Activated B cell treated with CpG ODN at 0.5 μM for 24 hours (primary cell): ENCODE measurements at regions not wholly inside any gene's neighbourhood (a gene's known extent, or its start where the extent isn't known, plus 50 kb on each side); places are given as distances from the start of the nearest gene placed in this dataset.

Experiments
- ATAC-seq: fragments of 200-7000 bp; cut with Tn5 transposase; one replicate; pipeline ENCODE4 v1.10.0; 2021; ENCODE audit warnings: low read depth, mild to moderate bottlenecking, moderate library complexity
- CTCF ChIA-PET: fragments of 350-600 bp; sonication (Branson Sonifier 250); formaldehyde crosslinking; loops from one replicate; lab custom pipeline; 2021; ENCODE audit warnings: antibody characterized with exemption; lab: Charles Lee
- POLR2A ChIA-PET: fragments of 350-600 bp; sonication (Branson Sonifier 250); formaldehyde crosslinking; loops from one replicate; lab custom pipeline; 2021; ENCODE audit warnings: antibody characterized with exemption; lab: Charles Lee
- DNase-seq: peaks from one replicate; pipeline ENCODE4 v3.0.0; 2022
- H3K27ac Mint-ChIP-seq: one replicate; pipeline ENCODE4 v1.8.0; 2020; ENCODE audit warnings: mixed read lengths
- H3K27me3 Mint-ChIP-seq: one replicate; pipeline ENCODE4 v1.8.0; 2021; ENCODE audit warnings: mixed read lengths
- H3K36me3 Mint-ChIP-seq: one replicate; pipeline ENCODE4 v1.8.0; 2021; ENCODE audit warnings: low read depth, mixed read lengths
- H3K4me1 Mint-ChIP-seq: one replicate; pipeline ENCODE4 v1.8.0; 2021; ENCODE audit warnings: mixed read lengths
- H3K4me3 Mint-ChIP-seq: one replicate; pipeline ENCODE4 v1.8.0; 2020; ENCODE audit warnings: mild to moderate bottlenecking, mixed read lengths
- H3K9me3 Mint-ChIP-seq: one replicate; pipeline ENCODE4 v1.8.0; 2020; ENCODE audit warnings: mixed read lengths
- CTCF ChIP-seq: fragments of 200-600 bp; IDR thresholded peaks from one replicate; pipeline ENCODE4 v1.8.0; 2022; ENCODE audit warnings: antibody characterized with exemption, mild to moderate bottlenecking
- intact Hi-C: fragments of 100-400 bp; cut with micrococcal nuclease; formaldehyde crosslinking; loops from one replicate; pipeline ENCODE4 v1.15.1; 2024

- ChIA-PET CTCF (no interaction called here), POLR2A (no interaction called here)
- Mint-ChIP-seq H3K4me3 (no peak overlapping the region), H3K9me3 (peaks cover 10% of the 10 kb centered on the region), H3K4me1 (no peaks in the 10 kb centered on the region), H3K36me3 (no peaks in the 10 kb centered on the region), H3K27me3 (no peaks in the 10 kb centered on the region), H3K27ac (no peak overlapping the region)
- intact Hi-C loops, result no loop called here
- no peak for TF ChIP-seq CTCF
- ATAC-seq, result no peak
- DNase-seq, result no peak
Observed at GRCh38 chr11:91854171-91854570, 370.4 kb upstream of the FAT3 start.

- Mint-ChIP-seq H3K36me3 (no peaks in the 10 kb centered on the region), H3K9me3 (peaks cover 15% of the 10 kb centered on the region), H3K4me3 (no peak overlapping the region), H3K27ac (no peak overlapping the region), H3K4me1 (no peaks in the 10 kb centered on the region), H3K27me3 (no peaks in the 10 kb centered on the region)
- ChIA-PET POLR2A (no interaction called here), CTCF (no interaction called here)
- intact Hi-C loops, result no loop called here
- DNase-seq (no peak), ATAC-seq (no peak)
- no peak for TF ChIP-seq CTCF
Observed at GRCh38 chr11:91851908-91852307, 372.7 kb upstream of the FAT3 start.

GRCh38 chr11:91850533-91851275 is 373.9 kb upstream of the FAT3 start:
- CTCF ChIA-PET, result no interaction called here
- no peak for TF ChIP-seq CTCF

GRCh38 chr11:91850021-91850420 is 374.6 kb upstream of the FAT3 start:
- CTCF ChIA-PET, result no interaction called here
- H3K4me1 Mint-ChIP-seq, result no peaks in the 10 kb centered on the region
- H3K27me3 Mint-ChIP-seq, result no peaks in the 10 kb centered on the region
- H3K4me3 Mint-ChIP-seq, result no peak overlapping the region
- peaks cover 14% of the 10 kb centered on the region for H3K9me3 Mint-ChIP-seq
- H3K27ac Mint-ChIP-seq, result no peak overlapping the region
- POLR2A ChIA-PET, result no interaction called here
- no peak for TF ChIP-seq CTCF
- ATAC-seq (no peak), DNase-seq (no peak)
- intact Hi-C loops, result no loop called here
- no peaks in the 10 kb centered on the region for H3K36me3 Mint-ChIP-seq

More at GRCh38 chr11:91850533-91851275, 373.9 kb upstream of the FAT3 start:
- ATAC-seq (no peak), DNase-seq (no peak)
- POLR2A ChIA-PET, result no interaction called here
- no peaks in the 10 kb centered on the region for H3K4me1 Mint-ChIP-seq
- no peak overlapping the region for H3K4me3 Mint-ChIP-seq
- H3K27me3 Mint-ChIP-seq, result no peaks in the 10 kb centered on the region
- no peaks in the 10 kb centered on the region for H3K36me3 Mint-ChIP-seq
- intact Hi-C loops, result no loop called here
- H3K9me3 Mint-ChIP-seq, result peaks cover 16% of the 10 kb centered on the region
- no peak overlapping the region for H3K27ac Mint-ChIP-seq

- intact Hi-C loops, result no loop called here
- POLR2A ChIA-PET, result no interaction called here
- no peak for DNase-seq
Observed at GRCh38 chr11:91846649-91847048, 378.0 kb upstream of the FAT3 start.

More at GRCh38 chr11:91846649-91847048, 378.0 kb upstream of the FAT3 start:
- no peak for ATAC-seq
- Mint-ChIP-seq H3K4me1 (no peaks in the 10 kb centered on the region), H3K4me3 (no peak overlapping the region), H3K9me3 (peaks cover 16% of the 10 kb centered on the region), H3K27me3 (no peaks in the 10 kb centered on the region), H3K27ac (no peak overlapping the region), H3K36me3 (no peaks in the 10 kb centered on the region)
- TF ChIP-seq CTCF, result no peak
- CTCF ChIA-PET, result no interaction called here
